ENCODE measurements at regions not wholly inside any gene's neighbourhood (a gene's known extent, or its start where the extent isn't known, plus 50 kb on each side); places are given as distances from the start of the nearest gene placed in this dataset.

DNA sequence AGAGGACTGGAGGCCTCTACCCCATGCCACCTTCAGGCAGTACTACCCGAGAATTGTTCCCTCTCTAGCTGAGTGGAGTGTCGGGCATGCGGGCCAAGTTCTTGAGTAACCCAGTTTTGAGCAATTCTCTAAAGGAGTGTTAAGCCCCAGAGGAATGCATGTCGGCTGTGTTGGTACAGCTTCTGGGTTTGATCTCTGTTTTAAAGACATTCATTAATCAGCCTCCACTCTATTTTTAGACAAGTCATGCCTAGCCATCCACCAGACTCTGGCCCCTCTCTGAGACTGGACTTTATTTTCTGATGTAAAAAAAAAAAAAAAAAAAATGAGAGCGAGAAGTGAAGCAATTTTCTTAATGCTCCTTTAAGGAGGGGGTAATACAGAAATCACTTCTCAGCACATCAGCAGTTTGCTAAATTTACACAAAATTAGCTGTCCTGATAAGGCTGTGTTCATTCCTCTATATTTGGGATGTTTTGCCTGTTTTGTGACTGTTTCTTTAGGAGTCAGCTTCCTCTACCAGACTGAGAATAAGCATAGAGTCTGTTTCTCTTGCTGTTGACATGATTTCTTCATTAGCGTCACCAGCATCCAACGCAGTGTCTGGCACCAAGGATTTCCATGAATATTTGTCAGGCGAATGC is 88.7 kb downstream of the AXIN2 start:
- Histone ChIP-seq H3K14ac (ENCODE audit: low read length) (no peak overlapping the region), H3K4me1 (ENCODE audit: control insufficient read depth in 2 of 2, insufficient read depth in 1 of 2, low read depth in 1 of 2, low read length in 2 of 2) (peaks cover 8 to 10% of the 10 kb centered on the region in 2 donors), H3K23ac (ENCODE audit: low read depth, low read length, poor library complexity) (no peak overlapping the region), H2BK5ac (ENCODE audit: low read length) (no peak overlapping the region), H2AFZ (ENCODE audit: low read length) (no peak overlapping the region), H3K18ac (ENCODE audit: low read length) (peak overlapping the region; percentile 44), H3K4ac (ENCODE audit: low read length) (no peak overlapping the region), H2BK15ac (ENCODE audit: low read length) (peak overlapping the region; percentile 30), H2BK12ac (ENCODE audit: low read length) (no peak overlapping the region), H3K27me3 (ENCODE audit: control insufficient read depth in 3 of 3, insufficient read depth in 3 of 3, low read depth in 1 of 3, low read length in 3 of 3) (no peaks in the 10 kb centered on the region), H3K79me1 (ENCODE audit: low read depth, low read length) (no peaks in the 10 kb centered on the region), H2BK120ac (ENCODE audit: low read depth, low read length) (no peak overlapping the region), H3K27ac (replicated peaks; ENCODE audit: low read length) (no peak overlapping the region), H3K9me3 (replicated peaks in 1 of 2; ENCODE audit: control insufficient read depth in 2 of 2, insufficient read depth in 1 of 2, low read depth in 1 of 2, low read length in 2 of 2) (no peaks in the 10 kb centered on the region), H3K9ac (ENCODE audit: low read depth, low read length, poor library complexity) (no peak overlapping the region), H4K8ac (ENCODE audit: low read depth, low read length) (no peak overlapping the region), H2AK5ac (ENCODE audit: low read depth, low read length) (peak overlapping the region; percentile 8), H3K4me3 (ENCODE audit: low read length in 2 of 2) (no peak overlapping the region), H3K4me2 (ENCODE audit: insufficient read depth, low read length, poor library complexity, severe bottlenecking) (no peak overlapping the region), H4K91ac (ENCODE audit: low read depth, low read length, poor library complexity) (no peak overlapping the region), H3K36me3 (replicated peaks in 1 of 2; ENCODE audit: control insufficient read depth in 2 of 2, insufficient read depth in 2 of 2, low read length in 2 of 2) (no peaks in the 10 kb centered on the region)
- no peak for DNase-seq (ENCODE audit: low spot score)
- WGBS, 2 donors (ENCODE audit: extremely low coverage in 2 of 2, insufficient read length in 2 of 2, insufficient replicate concordance in 1 of 2) = no CpG with 5 or more reads among the region's 8 CpGs

DNA sequence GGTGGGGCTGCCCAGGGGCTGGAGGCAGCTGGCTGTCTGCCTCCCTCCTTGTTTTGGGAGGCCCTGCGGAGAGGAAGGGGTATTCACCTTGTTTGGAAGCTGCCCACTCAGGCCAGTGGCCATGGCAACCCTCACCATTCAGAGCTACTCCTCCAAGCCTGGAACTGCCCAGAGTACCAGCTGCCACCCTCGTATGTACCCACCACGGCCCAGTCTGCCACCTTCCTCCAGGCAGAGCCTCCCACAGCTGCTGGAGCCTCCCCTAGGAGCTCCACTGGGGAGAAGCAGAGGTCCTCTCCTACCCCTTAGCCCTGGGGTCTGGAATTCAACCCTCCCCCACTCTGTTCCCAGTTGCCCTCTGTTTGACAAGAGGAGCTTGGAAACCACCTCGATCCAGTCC is 90.7 kb downstream of the AXIN2 start:
- Histone ChIP-seq H3K4me3 (ENCODE audit: low read length in 2 of 2) (peak overlapping the region in 1 of 2 donors; percentile 15), H2BK15ac (ENCODE audit: low read length) (peak overlapping the region; percentile 51), H3K4me2 (ENCODE audit: insufficient read depth, low read length, poor library complexity, severe bottlenecking) (no peak overlapping the region), H3K4me1 (ENCODE audit: control insufficient read depth in 2 of 2, insufficient read depth in 1 of 2, low read depth in 1 of 2, low read length in 2 of 2) (peaks cover 14 to 22% of the 10 kb centered on the region in 2 donors), H3K9ac (ENCODE audit: low read depth, low read length, poor library complexity) (no peak overlapping the region), H4K8ac (ENCODE audit: low read depth, low read length) (no peak overlapping the region), H2AK5ac (ENCODE audit: low read depth, low read length) (peak overlapping the region; percentile 61), H3K9me3 (replicated peaks in 1 of 2; ENCODE audit: control insufficient read depth in 2 of 2, insufficient read depth in 1 of 2, low read depth in 1 of 2, low read length in 2 of 2) (no peaks in the 10 kb centered on the region), H3K23ac (ENCODE audit: low read depth, low read length, poor library complexity) (no peak overlapping the region), H3K27me3 (ENCODE audit: control insufficient read depth in 3 of 3, insufficient read depth in 3 of 3, low read depth in 1 of 3, low read length in 3 of 3) (no peaks in the 10 kb centered on the region), H2BK5ac (ENCODE audit: low read length) (peak overlapping the region; percentile 4), H3K27ac (replicated peaks; ENCODE audit: low read length) (no peak overlapping the region), H2BK12ac (ENCODE audit: low read length) (peak overlapping the region; percentile 67), H3K18ac (ENCODE audit: low read length) (peak overlapping the region; percentile 78), H3K14ac (ENCODE audit: low read length) (no peak overlapping the region), H3K79me1 (ENCODE audit: low read depth, low read length) (no peaks in the 10 kb centered on the region), H2AFZ (ENCODE audit: low read length) (no peak overlapping the region), H3K4ac (ENCODE audit: low read length) (no peak overlapping the region), H4K91ac (ENCODE audit: low read depth, low read length, poor library complexity) (no peak overlapping the region), H3K36me3 (replicated peaks in 1 of 2; ENCODE audit: control insufficient read depth in 2 of 2, insufficient read depth in 2 of 2, low read length in 2 of 2) (no peaks in the 10 kb centered on the region), H2BK120ac (ENCODE audit: low read depth, low read length) (no peak overlapping the region)
- no CpG with 5 or more reads among the region's 4 CpGs for WGBS, 2 donors (ENCODE audit: extremely low coverage in 2 of 2, insufficient read length in 2 of 2, insufficient replicate concordance in 1 of 2)
- no peak for DNase-seq (ENCODE audit: low spot score)

DNA sequence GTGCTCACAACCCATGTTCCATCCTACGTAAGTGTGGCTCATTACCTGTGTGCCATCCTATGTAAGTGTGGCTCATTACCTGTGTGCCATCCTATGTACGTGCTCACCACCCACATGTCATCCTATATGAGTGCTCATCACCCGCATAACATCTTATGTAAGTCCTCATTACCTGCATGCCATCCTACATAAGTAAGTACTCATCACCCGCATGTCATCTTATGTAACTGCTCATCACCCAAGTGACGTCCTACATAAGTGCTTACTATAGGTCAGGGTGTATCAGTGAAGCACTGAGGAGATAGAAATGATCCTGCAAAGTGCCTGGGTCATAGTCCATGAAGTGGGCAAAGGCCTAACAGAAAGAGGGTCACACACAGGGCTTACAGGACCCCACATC is 93.1 kb downstream of the AXIN2 start:
- Histone ChIP-seq H3K23ac (ENCODE audit: low read depth, low read length, poor library complexity) (no peak overlapping the region), H2BK15ac (ENCODE audit: low read length) (no peak overlapping the region), H3K4ac (ENCODE audit: low read length) (no peak overlapping the region), H2AFZ (ENCODE audit: low read length) (no peak overlapping the region), H4K8ac (ENCODE audit: low read depth, low read length) (no peak overlapping the region), H3K27me3 (ENCODE audit: control insufficient read depth in 3 of 3, insufficient read depth in 3 of 3, low read depth in 1 of 3, low read length in 3 of 3) (no peaks in the 10 kb centered on the region), H3K4me2 (ENCODE audit: insufficient read depth, low read length, poor library complexity, severe bottlenecking) (no peak overlapping the region), H3K18ac (ENCODE audit: low read length) (no peak overlapping the region), H3K79me1 (ENCODE audit: low read depth, low read length) (no peaks in the 10 kb centered on the region), H2AK5ac (ENCODE audit: low read depth, low read length) (no peak overlapping the region), H3K4me3 (ENCODE audit: low read length in 2 of 2) (no peak overlapping the region), H3K36me3 (replicated peaks in 1 of 2; ENCODE audit: control insufficient read depth in 2 of 2, insufficient read depth in 2 of 2, low read length in 2 of 2) (no peaks in the 10 kb centered on the region), H2BK5ac (ENCODE audit: low read length) (no peak overlapping the region), H3K9ac (ENCODE audit: low read depth, low read length, poor library complexity) (no peak overlapping the region), H3K4me1 (ENCODE audit: control insufficient read depth in 2 of 2, insufficient read depth in 1 of 2, low read depth in 1 of 2, low read length in 2 of 2) (peaks cover 14 to 22% of the 10 kb centered on the region in 2 donors), H3K14ac (ENCODE audit: low read length) (no peak overlapping the region), H2BK120ac (ENCODE audit: low read depth, low read length) (no peak overlapping the region), H3K9me3 (replicated peaks in 1 of 2; ENCODE audit: control insufficient read depth in 2 of 2, insufficient read depth in 1 of 2, low read depth in 1 of 2, low read length in 2 of 2) (no peaks in the 10 kb centered on the region), H4K91ac (ENCODE audit: low read depth, low read length, poor library complexity) (no peak overlapping the region), H3K27ac (replicated peaks; ENCODE audit: low read length) (no peak overlapping the region), H2BK12ac (ENCODE audit: low read length) (no peak overlapping the region)
- DNase-seq (ENCODE audit: low spot score) = no peak
- no CpG with 5 or more reads among the region's 5 CpGs for WGBS, 2 donors (ENCODE audit: extremely low coverage in 2 of 2, insufficient read length in 2 of 2, insufficient replicate concordance in 1 of 2)

DNA sequence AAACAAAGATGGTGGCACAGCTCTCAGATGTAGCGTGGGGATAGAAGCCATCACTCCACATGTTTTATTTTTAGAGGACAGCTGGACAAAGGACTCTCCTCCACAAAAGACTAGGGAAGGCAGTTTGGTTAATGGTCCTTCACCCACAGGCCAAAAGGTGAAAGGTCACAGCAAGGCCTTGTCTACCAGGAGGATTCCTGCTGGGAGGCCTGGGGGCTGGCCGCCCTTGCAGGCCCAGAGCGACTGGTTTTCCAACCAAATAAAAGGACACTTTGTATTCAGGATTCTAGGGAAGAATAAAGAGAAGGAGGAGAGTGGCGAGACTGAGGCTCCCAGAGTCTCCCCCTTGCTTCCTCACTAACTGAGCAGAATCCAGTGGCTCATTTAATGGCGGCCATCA is 94.3 kb downstream of the AXIN2 start:
- no peak overlapping the region for H2AFZ ChIP-seq (ENCODE audit: low read length)
- peak; percentile 27 for DNase-seq (ENCODE audit: low spot score)
- no peak overlapping the region for H2BK5ac ChIP-seq (ENCODE audit: low read length)
- no peak overlapping the region for H3K23ac ChIP-seq (ENCODE audit: low read depth, low read length, poor library complexity)
- no peak overlapping the region for H2BK12ac ChIP-seq (ENCODE audit: low read length)
- no peak overlapping the region for H3K18ac ChIP-seq (ENCODE audit: low read length)
- no peak overlapping the region for H3K4me3 ChIP-seq (ENCODE audit: low read length in 2 of 2)
- no peak overlapping the region for H3K14ac ChIP-seq (ENCODE audit: low read length)
- WGBS, 2 donors (ENCODE audit: extremely low coverage in 2 of 2, insufficient read length in 2 of 2, insufficient replicate concordance in 1 of 2) = no CpG with 5 or more reads among the region's 5 CpGs
- H3K9ac ChIP-seq (ENCODE audit: low read depth, low read length, poor library complexity) = no peak overlapping the region
- no peaks in the 10 kb centered on the region for H3K36me3 ChIP-seq (replicated peaks in 1 of 2; ENCODE audit: control insufficient read depth in 2 of 2, insufficient read depth in 2 of 2, low read length in 2 of 2)
- H3K27ac ChIP-seq (replicated peaks; ENCODE audit: low read length) = no peak overlapping the region
- no peak overlapping the region for H2BK120ac ChIP-seq (ENCODE audit: low read depth, low read length)
- H4K91ac ChIP-seq (ENCODE audit: low read depth, low read length, poor library complexity) = no peak overlapping the region
- no peak overlapping the region for H4K8ac ChIP-seq (ENCODE audit: low read depth, low read length)
- no peaks in the 10 kb centered on the region for H3K27me3 ChIP-seq (ENCODE audit: control insufficient read depth in 3 of 3, insufficient read depth in 3 of 3, low read depth in 1 of 3, low read length in 3 of 3)
- peaks cover 13 to 22% of the 10 kb centered on the region in 2 donors for H3K4me1 ChIP-seq (ENCODE audit: control insufficient read depth in 2 of 2, insufficient read depth in 1 of 2, low read depth in 1 of 2, low read length in 2 of 2)
- H3K4me2 ChIP-seq (ENCODE audit: insufficient read depth, low read length, poor library complexity, severe bottlenecking) = no peak overlapping the region
- no peaks in the 10 kb centered on the region for H3K9me3 ChIP-seq (replicated peaks in 1 of 2; ENCODE audit: control insufficient read depth in 2 of 2, insufficient read depth in 1 of 2, low read depth in 1 of 2, low read length in 2 of 2)
- H2BK15ac ChIP-seq (ENCODE audit: low read length) = no peak overlapping the region
- no peak overlapping the region for H2AK5ac ChIP-seq (ENCODE audit: low read depth, low read length)
- no peak overlapping the region for H3K4ac ChIP-seq (ENCODE audit: low read length)
- no peaks in the 10 kb centered on the region for H3K79me1 ChIP-seq (ENCODE audit: low read depth, low read length)

Measured in neuronal stem cell (in vitro differentiated cells).